WTC11 (cell line): ENCODE measurements at regions not wholly inside any gene's neighbourhood (a gene's known extent, or its start where the extent isn't known, plus 50 kb on each side); places are given as distances from the start of the nearest gene placed in this dataset.

Experiments
- ATAC-seq: fragments of 200-7000 bp; cut with Tn5 transposase; 2 replicates; pipeline ENCODE4 v1.10.0; 2021; ENCODE audit warnings: mild to moderate bottlenecking, moderate library complexity
- CTCF ChIA-PET: fragments of 300-600 bp; sonication (Branson Sonifier 250); formaldehyde crosslinking; loops from one replicate; lab custom pipeline; 2021; ENCODE audit warnings: antibody characterized with exemption; lab: Charles Lee
- POLR2A ChIA-PET: fragments of 350-600 bp; sonication (Branson Sonifier 250); formaldehyde crosslinking; loops from one replicate; lab custom pipeline; 2021; ENCODE audit warnings: antibody characterized with exemption; lab: Charles Lee
- DNase-seq: peaks from one replicate; pipeline ENCODE4 v3.0.0; 2021; ENCODE audit warnings: low spot score
- H3K27ac Mint-ChIP-seq: 2 replicates; pipeline ENCODE4 v1.8.0; 2021; ENCODE audit warnings: mixed read lengths
- H3K27me3 Mint-ChIP-seq: 2 replicates; pipeline ENCODE4 v1.8.0; 2021; ENCODE audit warnings: low read depth, mild to moderate bottlenecking, moderate library complexity, mixed read lengths
- H3K36me3 Mint-ChIP-seq: 2 replicates; pipeline ENCODE4 v1.8.0; 2021; ENCODE audit warnings: mixed read lengths
- H3K4me1 Mint-ChIP-seq: 2 replicates; pipeline ENCODE4 v1.8.0; 2022; ENCODE audit warnings: mixed read lengths
- H3K4me3 Mint-ChIP-seq: 2 replicates; pipeline ENCODE4 v1.8.0; 2021; ENCODE audit warnings: mild to moderate bottlenecking, moderate library complexity, mixed read lengths
- H3K9me3 Mint-ChIP-seq: 2 replicates; pipeline ENCODE4 v1.8.0; 2021; ENCODE audit warnings: mixed read lengths
- AR ChIP-seq: fragments of 250-450 bp; sonication (Bioruptor Pico); IDR thresholded peaks from 2 replicates; pipeline ENCODE4 v1.9.0; 2021; ENCODE audit warnings: mild to moderate bottlenecking
- ATF6 ChIP-seq: sonication (generic); formaldehyde crosslinking; IDR thresholded peaks from 2 replicates; pipeline ENCODE4 v1.8.1; 2023; ENCODE audit warnings: mild to moderate bottlenecking, missing genetic modification reagents
- CBFB ChIP-seq: sonication (generic); formaldehyde crosslinking; IDR thresholded peaks from 2 replicates; pipeline ENCODE4 v1.8.1; 2022; ENCODE audit warnings: mild to moderate bottlenecking, low read depth, missing genetic modification reagents
- CTCF ChIP-seq: fragments of 200-600 bp; IDR thresholded peaks from 2 replicates; pipeline ENCODE4 v1.8.0; 2022; ENCODE audit warnings: antibody characterized with exemption
- E2F4 ChIP-seq: sonication (generic); formaldehyde crosslinking; IDR thresholded peaks from 2 replicates; pipeline ENCODE4 v1.8.1; 2022; ENCODE audit warnings: low read depth, mild to moderate bottlenecking, moderate library complexity, missing genetic modification reagents, borderline replicate concordance
- E2F5 ChIP-seq: sonication (generic); formaldehyde crosslinking; IDR thresholded peaks from 2 replicates; pipeline ENCODE4 v1.8.1; 2022; ENCODE audit warnings: mild to moderate bottlenecking, moderate library complexity, missing genetic modification reagents
- EMX1 ChIP-seq: fragments of 250-450 bp; sonication (Bioruptor Pico); IDR thresholded peaks from 2 replicates; pipeline ENCODE4 v1.8.0; 2021; ENCODE audit warnings: mild to moderate bottlenecking
- ESRRA ChIP-seq: sonication (generic); formaldehyde crosslinking; IDR thresholded peaks from 2 replicates; pipeline ENCODE4 v1.8.1; 2022; ENCODE audit warnings: mild to moderate bottlenecking, missing genetic modification reagents, borderline replicate concordance
- FOXJ3 ChIP-seq: sonication (generic); formaldehyde crosslinking; IDR thresholded peaks from 2 replicates; pipeline ENCODE4 v1.9.0; 2021; ENCODE audit warnings: missing genetic modification reagents, mild to moderate bottlenecking, borderline replicate concordance
- GABPB1 ChIP-seq: sonication (generic); formaldehyde crosslinking; IDR thresholded peaks from 2 replicates; pipeline ENCODE4 v1.8.1; 2023; ENCODE audit warnings: mild to moderate bottlenecking, missing genetic modification reagents
- GRHL2 ChIP-seq: fragments of 250-450 bp; sonication (Bioruptor Pico); IDR thresholded peaks from 2 replicates; pipeline ENCODE4 v1.8.0; 2022; ENCODE audit warnings: mild to moderate bottlenecking, moderate library complexity; ENCODE audit not compliant: insufficient replicate concordance, severe bottlenecking
- GTF2I ChIP-seq: fragments of 250-450 bp; sonication (Bioruptor Pico); conservative IDR thresholded peaks from 2 replicates; pipeline ENCODE4 v1.4.0; 2021; ENCODE audit warnings: mild to moderate bottlenecking
- OVOL2 ChIP-seq: fragments of 250-450 bp; sonication (Bioruptor Pico); IDR thresholded peaks from 2 replicates; pipeline ENCODE4 v1.9.0; 2021; ENCODE audit warnings: mild to moderate bottlenecking, borderline replicate concordance
- RELA ChIP-seq: sonication (generic); formaldehyde crosslinking; IDR thresholded peaks from 2 replicates; pipeline ENCODE4 v1.8.1; 2022; ENCODE audit warnings: missing genetic modification reagents, mild to moderate bottlenecking, borderline replicate concordance
- TCF7 ChIP-seq: sonication (generic); formaldehyde crosslinking; IDR thresholded peaks from 2 replicates; pipeline ENCODE4 v1.8.0; 2022; ENCODE audit warnings: mild to moderate bottlenecking, low read depth, missing genetic modification reagents, moderate library complexity
- TEAD4 ChIP-seq: sonication (generic); formaldehyde crosslinking; IDR thresholded peaks from 2 replicates; pipeline ENCODE4 v1.8.0; 2022; ENCODE audit warnings: mild to moderate bottlenecking, missing genetic modification reagents
- USF1 ChIP-seq: sonication (generic); formaldehyde crosslinking; IDR thresholded peaks from 2 replicates; pipeline ENCODE4 v1.8.0; 2022; ENCODE audit warnings: mild to moderate bottlenecking, missing genetic modification reagents
- ZNF121 ChIP-seq: sonication (generic); formaldehyde crosslinking; IDR thresholded peaks from 2 replicates; pipeline ENCODE4 v1.8.0; 2023; ENCODE audit warnings: missing genetic modification reagents
- ZNF138 ChIP-seq: sonication (generic); formaldehyde crosslinking; conservative IDR thresholded peaks from 2 replicates; pipeline ENCODE4 v1.8.1; 2022; ENCODE audit warnings: mild to moderate bottlenecking, moderate library complexity, missing genetic modification reagents
- ZNF423 ChIP-seq: fragments of 250-450 bp; sonication (Bioruptor Pico); IDR thresholded peaks from 2 replicates; pipeline ENCODE4 v2.1.2; 2022; ENCODE audit warnings: mild to moderate bottlenecking, moderate library complexity
- ZNF425 ChIP-seq: fragments of 250-450 bp; sonication (Bioruptor Pico); conservative IDR thresholded peaks from 2 replicates; pipeline ENCODE4 v1.9.0; 2021; ENCODE audit warnings: mild to moderate bottlenecking

- TF ChIP-seq ATF6 (no peak), CBFB (no peak), TEAD4 (CRISPR knock-in tag) (no peak), ZNF423 (CRISPR knock-in tag) (no peak), RELA (CRISPR knock-in tag) (no peak), TCF7 (CRISPR knock-in tag) (no peak), FOXJ3 (CRISPR knock-in tag) (no peak), E2F4 (CRISPR knock-in tag) (no peak)
Measured at GRCh38 chr3:26049951-26050350, 260.1 kb downstream of the OXSM start (continued).

- Mint-ChIP-seq H3K4me3 (no peak overlapping the region), H3K27me3 (no peaks in the 10 kb centered on the region), H3K9me3 (0 out of 2 replicates have a peak, but pooled peaks cover 3% of the 10 kb centered on the region), H3K36me3 (no peaks in the 10 kb centered on the region), H3K27ac (no peak overlapping the region), H3K4me1 (no peaks in the 10 kb centered on the region)
- ATAC-seq: no peak
- no peak for TF ChIP-seq GABPB1 (CRISPR knock-in tag)
- no peak for TF ChIP-seq ZNF138 (CRISPR knock-in tag)
- TF ChIP-seq OVOL2 (CRISPR knock-in tag): no peak
- TF ChIP-seq EMX1: no peak
- no peak for TF ChIP-seq RELA (CRISPR knock-in tag)
- no peak for TF ChIP-seq ESRRA (CRISPR knock-in tag)
- TF ChIP-seq USF1 (CRISPR knock-in tag): no peak
- TF ChIP-seq ZNF425 (CRISPR knock-in tag): no peak
- DNase-seq: no peak
- POLR2A ChIA-PET: no interaction called here
- CTCF ChIA-PET: no interaction called here
Measured at GRCh38 chr3:26050776-26051175, 260.9 kb downstream of the OXSM start.

- no peaks in the 10 kb centered on the region for H3K27me3 Mint-ChIP-seq
- H3K9me3 Mint-ChIP-seq: 0 out of 2 replicates have a peak, but pooled peaks cover 3% of the 10 kb centered on the region
- DNase-seq (no peak), ATAC-seq (no peak)
- H3K4me1 Mint-ChIP-seq: peaks cover 6% of the 10 kb centered on the region; the same call in 1 of the 2 replicates
- no peaks in the 10 kb centered on the region for H3K36me3 Mint-ChIP-seq
- H3K4me3 Mint-ChIP-seq: no peak overlapping the region
- no peak overlapping the region for H3K27ac Mint-ChIP-seq
- ChIA-PET POLR2A (no interaction called here), CTCF (no interaction called here)
- TF ChIP-seq CTCF: no peak
- no peak for TF ChIP-seq AR (CRISPR knock-in tag)
- no peak for TF ChIP-seq TCF7 (CRISPR knock-in tag)
- no peak for TF ChIP-seq GTF2I (CRISPR knock-in tag)
- no peak for TF ChIP-seq E2F5
- TF ChIP-seq GRHL2 (CRISPR knock-in tag): no peak
- TF ChIP-seq ZNF121 (CRISPR knock-in tag): no peak
Measured at GRCh38 chr3:26058901-26059321, 269.0 kb downstream of the OXSM start.
